Endothelial cell of umbilical vein (primary cell): ENCODE measurements at regions not wholly inside any gene's neighbourhood (a gene's known extent, or its start where the extent isn't known, plus 50 kb on each side); places are given as distances from the start of the nearest gene placed in this dataset.

ENCODE experiments used
- BruUV-seq: library from RNA; stranded (reverse); fragments of 400-500 nt; replicated peaks from 2 replicates; lab custom pipeline; 2021; lab: Mats Ljungman, UMichigan
- CTCF ChIA-PET: fragments of 300-600, 350-600 bp; sonication (Branson Sonifier 250); formaldehyde crosslinking; loops from one replicate; lab custom pipeline; 2021; ENCODE audit warnings: antibody characterized with exemption, inconsistent platforms; lab: Charles Lee
- POLR2A ChIA-PET: fragments of 300-600, 350-600 bp; sonication (Branson Sonifier 250); formaldehyde crosslinking; loops from one replicate; lab custom pipeline; 2021; ENCODE audit warnings: antibody characterized with exemption, inconsistent platforms; lab: Charles Lee
- DNase-seq: peaks from one replicate; pipeline ENCODE4 v3.0.0-alpha.2; 2011; ENCODE audit warnings: low read depth, low spot score
- FAIRE-seq: peaks from 2 replicates; lab custom pipeline; 2011; peaks lifted over from hg19 to GRCh38; lab: Jason Lieb, UNC
- H2AFZ ChIP-seq: 2 replicates; pipeline ENCODE4 v1.6.0; 2012; ENCODE audit warnings: low read depth, low read length, control low read depth, inconsistent platforms
- H3K27ac ChIP-seq: 2 replicates; pipeline ENCODE4 v1.5.1; 2011; ENCODE audit warnings: low read depth, mild to moderate bottlenecking, control low read depth, low read length, moderate library complexity; ENCODE audit not compliant: insufficient read depth
- H3K27me3 ChIP-seq, 2 experiments: 2 replicates each; pipeline versions ENCODE4 v1.6.0 to v1.6.1; 2011; ENCODE audit warnings: low read length in 2 of 2, mixed read lengths in 1 of 2; ENCODE audit not compliant: control insufficient read depth in 2 of 2, insufficient read depth in 2 of 2
- H3K36me3 ChIP-seq, 2 experiments: 2 replicates in 1 of 2; 3 replicates in 1 of 2; pipeline ENCODE4 v1.5.1; 2011; ENCODE audit warnings: low read length in 2 of 2, mild to moderate bottlenecking in 1 of 2, moderate library complexity in 1 of 2; ENCODE audit not compliant: control insufficient read depth in 2 of 2, insufficient read depth in 2 of 2; ENCODE audit errors: extremely low read depth in 1 of 2
- H3K4me1 ChIP-seq: 3 replicates; pipeline ENCODE4 v1.5.1; 2011; ENCODE audit warnings: mild to moderate bottlenecking, low read length; ENCODE audit not compliant: control insufficient read depth, insufficient read depth; ENCODE audit errors: extremely low read depth
- H3K4me2 ChIP-seq: 2 replicates; pipeline ENCODE4 v1.6.1; 2011; ENCODE audit warnings: low read length, control low read depth, mixed read lengths; ENCODE audit not compliant: insufficient read depth
- H3K4me3 ChIP-seq, 3 experiments: fragments of 200-600 bp in 1 of 3; sonication (generic), shearing (Covaris generic) in 1 of 3; replicated peaks in 1 of 3; 2 replicates each; pipeline ENCODE4 v1.5.1; 2011 to 2016; ENCODE audit warnings: control low read depth in 3 of 3, low read length in 3 of 3, mild to moderate bottlenecking in 2 of 3, inconsistent platforms in 1 of 3, low read depth in 1 of 3, moderate library complexity in 1 of 3; ENCODE audit not compliant: insufficient read depth in 1 of 3
- H3K79me2 ChIP-seq: 2 replicates; pipeline ENCODE4 v1.6.0; 2012; ENCODE audit warnings: low read length, inconsistent platforms; ENCODE audit not compliant: control insufficient read depth, insufficient read depth
- H3K9ac ChIP-seq: replicated peaks from 2 replicates; pipeline ENCODE3; 2011; ENCODE audit warnings: low read length, control low read depth; ENCODE audit not compliant: insufficient read depth; ENCODE audit errors: extremely low read depth
- H3K9me1 ChIP-seq: replicated peaks from 3 replicates; pipeline ENCODE4 v1.6.0; 2011; ENCODE audit warnings: mild to moderate bottlenecking, low read length; ENCODE audit not compliant: control insufficient read depth, insufficient read depth; ENCODE audit errors: extremely low read depth
- H3K9me3 ChIP-seq: replicated peaks from 2 replicates; pipeline ENCODE4 v1.5.1; 2012; ENCODE audit warnings: low read length, inconsistent platforms; ENCODE audit not compliant: control insufficient read depth, insufficient read depth
- H4K20me1 ChIP-seq: replicated peaks from 2 replicates; pipeline ENCODE3; 2011; ENCODE audit warnings: mild to moderate bottlenecking, low read length; ENCODE audit not compliant: control insufficient read depth, insufficient read depth; ENCODE audit errors: extremely low read depth
- EZH2 ChIP-seq: IDR thresholded peaks from 2 replicates; pipeline ENCODE4 v1.6.1; 2012; ENCODE audit warnings: borderline replicate concordance, low read depth, mild to moderate bottlenecking, moderate library complexity, low read length, inconsistent platforms; ENCODE audit not compliant: severe bottlenecking
- FOS ChIP-seq: IDR thresholded peaks from 2 replicates; pipeline ENCODE4 v1.6.1; 2011; ENCODE audit warnings: mild to moderate bottlenecking, low read length, moderate library complexity, borderline replicate concordance; ENCODE audit not compliant: insufficient read depth
- GATA2 ChIP-seq: IDR thresholded peaks from 2 replicates; pipeline ENCODE4 v1.7.0; 2011; ENCODE audit warnings: low read depth, mild to moderate bottlenecking, moderate library complexity, mixed read lengths, low read length; ENCODE audit not compliant: insufficient read length, insufficient read depth
- JUN ChIP-seq: IDR thresholded peaks from 2 replicates; pipeline ENCODE4 v1.6.1; 2011; ENCODE audit warnings: borderline replicate concordance, low read depth; ENCODE audit not compliant: insufficient read length, insufficient read depth
- MYC ChIP-seq: IDR thresholded peaks from one replicate; pipeline ENCODE4 v1.6.1; 2011; ENCODE audit warnings: mild to moderate bottlenecking, low read depth, low read length
- POLR2A ChIP-seq: IDR thresholded peaks from 2 replicates; pipeline ENCODE4 v1.6.1; 2012; ENCODE audit warnings: low read depth, mild to moderate bottlenecking, control low read depth, low read length
- POLR2AphosphoS5 ChIP-seq: IDR thresholded peaks from 2 replicates; pipeline ENCODE4 v1.6.1; 2012; ENCODE audit warnings: low read depth, mild to moderate bottlenecking, control low read depth, low read length, moderate library complexity; ENCODE audit not compliant: insufficient read depth
- dilution Hi-C: fragments of 300-500 bp; cut with MboI; formaldehyde crosslinking; loops from one replicate; pipeline ENCODE4 v1.15.0; 2019; ENCODE audit warnings: low sequenced_read_pairs; ENCODE audit not compliant: extremely low pct_ligation_motif_present
- intact Hi-C: fragments of 100-400 bp; cut with micrococcal nuclease; formaldehyde crosslinking; loops from one replicate; pipeline ENCODE4 v1.10.0; 2022
- TF ChIP-seq, protein P1 (sequence below): IDR thresholded peaks from 2 replicates; pipeline ENCODE4 v1.6.1; 2011; ENCODE audit not compliant: insufficient read depth, insufficient read length
- TF ChIP-seq, protein P2 (sequence below), 2 donors: IDR thresholded peaks; 1 replicate in 1 of 2; 2 replicates in 1 of 2; pipeline ENCODE4 v1.5.1; 2011; ENCODE audit warnings: low read length in 2 of 2, mild to moderate bottlenecking in 2 of 2, moderate library complexity in 2 of 2, control low read depth in 1 of 2, inconsistent platforms in 1 of 2, low read depth in 1 of 2; ENCODE audit not compliant: insufficient read depth in 1 of 2; ENCODE audit errors: extremely low read depth in 1 of 2

DNA sequence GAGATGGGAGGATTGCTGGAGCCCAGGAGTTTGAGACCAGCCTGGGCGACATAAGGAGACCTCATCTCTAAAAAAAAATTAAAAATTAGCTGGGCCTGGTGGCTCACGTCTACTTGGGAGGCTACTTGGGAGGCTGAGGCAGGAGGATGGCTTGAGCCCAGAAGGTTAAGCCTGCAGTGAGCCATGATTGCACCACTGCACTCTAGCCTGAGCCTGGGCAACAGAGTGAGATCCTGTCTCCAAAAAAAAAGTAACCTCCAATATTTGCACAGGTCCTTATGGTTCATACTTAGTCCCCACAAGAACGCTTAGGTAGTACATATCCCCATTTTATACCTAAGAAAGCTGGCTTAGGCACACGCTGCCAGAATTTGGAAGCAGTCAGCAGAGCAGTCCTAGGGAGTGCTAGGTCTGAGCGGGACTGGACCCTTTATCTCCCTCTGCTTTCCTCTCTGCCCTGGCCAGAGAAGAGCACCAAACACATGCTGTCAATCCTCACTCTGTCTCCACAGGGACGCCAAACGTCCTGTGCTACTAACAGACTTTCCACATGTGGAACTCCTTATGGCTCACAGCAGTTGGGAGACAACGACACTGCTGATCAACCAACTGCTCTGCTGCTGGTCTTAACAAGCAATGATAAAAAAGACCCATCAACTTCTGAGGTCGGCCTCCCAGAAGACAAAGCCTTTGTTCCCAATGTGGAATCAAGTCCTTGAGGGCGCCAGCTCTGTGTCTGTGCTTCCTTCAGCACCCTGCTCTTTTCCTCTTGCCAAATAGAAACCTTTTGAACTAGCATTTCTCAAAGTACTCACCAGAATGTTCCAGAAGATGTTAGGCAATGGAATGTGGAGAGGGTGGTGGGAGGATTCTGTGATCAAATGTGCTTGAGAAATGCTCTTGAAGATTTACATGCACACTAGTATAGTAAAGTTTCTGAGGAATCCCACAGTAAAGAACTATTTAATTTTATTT is 226.3 kb upstream of the DTNBP1 start:
- dilution Hi-C loops (no loop called here), intact Hi-C loops (no loop called here)
- FAIRE-seq (no peak), DNase-seq (no peak)
- Histone ChIP-seq H3K27ac (no peak overlapping the region), H3K79me2 (no peaks in the 10 kb centered on the region), H3K4me1 (no peaks in the 10 kb centered on the region), H3K4me2 (no peak overlapping the region), H2AFZ (no peak overlapping the region), H3K27me3 (no peaks in the 10 kb centered on the region), H3K9me3 (no peaks in the 10 kb centered on the region), H3K4me3 (no peak overlapping the region), H3K9me1 (no peaks in the 10 kb centered on the region), H3K9ac (no peak overlapping the region), H3K36me3 (no peaks in the 10 kb centered on the region), H4K20me1 (no peaks in the 10 kb centered on the region)
- ChIA-PET POLR2A (no interaction called here), CTCF (interaction anchor here (1.0 to 2.1 kb wide), 3 partner anchors 7 to 294 kb away, joined by 3 to 9 read pairs (median 3); partner anchors contain the start of gene MYLIP)
- no TSS peak for BruUV-seq
- no peak for TF ChIP-seq GATA2
- no peak for TF ChIP-seq POLR2AphosphoS5
- no peak for TF ChIP-seq JUN
- TF ChIP-seq POLR2A = no peak
- no peak for TF ChIP-seq EZH2
- TF ChIP-seq MYC = no peak
- TF ChIP-seq, protein P1, sequence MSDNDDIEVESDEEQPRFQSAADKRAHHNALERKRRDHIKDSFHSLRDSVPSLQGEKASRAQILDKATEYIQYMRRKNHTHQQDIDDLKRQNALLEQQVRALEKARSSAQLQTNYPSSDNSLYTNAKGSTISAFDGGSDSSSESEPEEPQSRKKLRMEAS = no peak
- no peak for TF ChIP-seq FOS
- TF ChIP-seq, protein P2, sequence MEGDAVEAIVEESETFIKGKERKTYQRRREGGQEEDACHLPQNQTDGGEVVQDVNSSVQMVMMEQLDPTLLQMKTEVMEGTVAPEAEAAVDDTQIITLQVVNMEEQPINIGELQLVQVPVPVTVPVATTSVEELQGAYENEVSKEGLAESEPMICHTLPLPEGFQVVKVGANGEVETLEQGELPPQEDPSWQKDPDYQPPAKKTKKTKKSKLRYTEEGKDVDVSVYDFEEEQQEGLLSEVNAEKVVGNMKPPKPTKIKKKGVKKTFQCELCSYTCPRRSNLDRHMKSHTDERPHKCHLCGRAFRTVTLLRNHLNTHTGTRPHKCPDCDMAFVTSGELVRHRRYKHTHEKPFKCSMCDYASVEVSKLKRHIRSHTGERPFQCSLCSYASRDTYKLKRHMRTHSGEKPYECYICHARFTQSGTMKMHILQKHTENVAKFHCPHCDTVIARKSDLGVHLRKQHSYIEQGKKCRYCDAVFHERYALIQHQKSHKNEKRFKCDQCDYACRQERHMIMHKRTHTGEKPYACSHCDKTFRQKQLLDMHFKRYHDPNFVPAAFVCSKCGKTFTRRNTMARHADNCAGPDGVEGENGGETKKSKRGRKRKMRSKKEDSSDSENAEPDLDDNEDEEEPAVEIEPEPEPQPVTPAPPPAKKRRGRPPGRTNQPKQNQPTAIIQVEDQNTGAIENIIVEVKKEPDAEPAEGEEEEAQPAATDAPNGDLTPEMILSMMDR (IDR thresholded peaks at IDR 0.05; ENCODE audit: extremely low read depth in 1 of 2, insufficient read depth in 1 of 2, low read depth in 1 of 2, low read length in 2 of 2) = no peak
